NB4 (cell line): ENCODE measurements at regions not wholly inside any gene's neighbourhood (a gene's known extent, or its start where the extent isn't known, plus 50 kb on each side); places are given as distances from the start of the nearest gene placed in this dataset.

Experiments
- DNase-seq: peaks from one replicate; pipeline ENCODE4 v3.0.0; 2010; ENCODE audit warnings: low read depth
- H3K4me3 ChIP-seq: one replicate; pipeline ENCODE4 v1.5.1; 2011; ENCODE audit warnings: mild to moderate bottlenecking, low read depth, low read length, moderate library complexity
- CTCF ChIP-seq: IDR thresholded peaks from one replicate; pipeline ENCODE4 v1.5.1; 2012; ENCODE audit warnings: low read depth, low read length
- MAX ChIP-seq: IDR thresholded peaks from 2 replicates; pipeline ENCODE4 v1.6.1; 2011; ENCODE audit warnings: low read depth, low read length
- MYC ChIP-seq: IDR thresholded peaks from 2 replicates; pipeline ENCODE4 v1.6.1; 2011; ENCODE audit warnings: low read depth, low read length
- POLR2A ChIP-seq: IDR thresholded peaks from 2 replicates; pipeline ENCODE4 v1.6.1; 2011; ENCODE audit warnings: mild to moderate bottlenecking; ENCODE audit not compliant: insufficient read length; ENCODE audit errors: extremely low read depth

- DNase-seq: no peak
- no peak for TF ChIP-seq MAX
- TF ChIP-seq MYC: no peak
- no peak overlapping the region for H3K4me3 ChIP-seq
These were observed 561.1 kb upstream of the CADM1 start for GRCh38 chr11:116065191-116065895.

- no peak for TF ChIP-seq MAX
- no peak for TF ChIP-seq MYC
- TF ChIP-seq POLR2A: no peak
- TF ChIP-seq CTCF: no peak
- H3K4me3 ChIP-seq: no peak overlapping the region
These were observed 558.4 kb upstream of the CADM1 start for GRCh38 chr11:116062490-116063171.

GRCh38 chr11:116062129-116062489 is 557.9 kb upstream of the CADM1 start:
- H3K4me3 ChIP-seq: no peak overlapping the region
- no peak for DNase-seq
- TF ChIP-seq CTCF (no peak), MYC (no peak), MAX (no peak), POLR2A (no peak)

More at GRCh38 chr11:116062490-116063171, 558.4 kb upstream of the CADM1 start:
- DNase-seq: no peak

GRCh38 chr11:116061322-116061721 is 557.1 kb upstream of the CADM1 start:
- no peak for TF ChIP-seq MYC
- TF ChIP-seq POLR2A: no peak
- no peak for TF ChIP-seq CTCF
- no peak for TF ChIP-seq MAX
- DNase-seq: no peak

GRCh38 chr11:116059919-116060318 is 555.7 kb upstream of the CADM1 start:
- no peak overlapping the region for H3K4me3 ChIP-seq
- TF ChIP-seq POLR2A: no peak
- TF ChIP-seq CTCF: no peak
- TF ChIP-seq MAX: no peak
- TF ChIP-seq MYC: no peak
- DNase-seq: no peak

More at GRCh38 chr11:116061322-116061721, 557.1 kb upstream of the CADM1 start:
- no peak overlapping the region for H3K4me3 ChIP-seq

- H3K4me3 ChIP-seq: no peak overlapping the region
- TF ChIP-seq MYC: no peak
- no peak for TF ChIP-seq POLR2A
- no peak for TF ChIP-seq CTCF
- no peak for TF ChIP-seq MAX
- no peak for DNase-seq
These were observed 552.8 kb upstream of the CADM1 start for GRCh38 chr11:116057000-116057399.
